ENCODE measurements at regions not wholly inside any gene's neighbourhood (a gene's known extent, or its start where the extent isn't known, plus 50 kb on each side); places are given as distances from the start of the nearest gene placed in this dataset.

DNA sequence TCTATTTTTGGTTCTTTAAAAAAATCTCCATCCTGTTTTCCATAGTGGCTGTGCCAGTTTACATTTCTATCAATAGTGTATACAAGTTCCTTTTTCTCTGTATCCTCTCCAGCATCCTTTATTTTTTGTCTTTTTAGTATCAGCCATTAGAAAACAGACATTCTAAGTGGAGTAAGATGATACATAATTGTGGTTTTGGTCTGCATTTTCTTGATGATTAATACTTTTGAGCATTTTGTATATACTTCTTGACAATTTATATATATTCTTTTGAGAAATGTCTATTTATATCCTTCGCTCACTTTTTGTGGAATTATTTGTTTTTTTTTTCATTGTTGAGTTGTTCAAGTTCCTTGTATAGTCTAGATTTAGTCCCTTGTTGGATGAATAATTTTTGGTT, 382.2 kb upstream of the SPOCK3 start:
- Histone ChIP-seq H2AFZ (replicated peaks) (no peak overlapping the region), H3K27ac (no peak overlapping the region), H3K9ac (no peak overlapping the region), H3K4me1 (no peaks in the 10 kb centered on the region), H3K36me3 (no peaks in the 10 kb centered on the region), H3K9me3 (ENCODE audit: low read depth) (no peaks in the 10 kb centered on the region), H4K20me1 (ENCODE audit: low read depth) (no peaks in the 10 kb centered on the region), H3K4me3 (no peak overlapping the region), H3F3A (ENCODE audit: low read depth) (no peaks in the 10 kb centered on the region), H3K27me3 (no peaks in the 10 kb centered on the region), H3K4me2 (no peak overlapping the region), H3K79me2 (ENCODE audit: low read depth) (no peaks in the 10 kb centered on the region)
- no peak overlapping the region for H3K4me3 Mint-ChIP-seq
- H3K4me1 Mint-ChIP-seq = no peaks in the 10 kb centered on the region
- TF ChIP-seq, protein P1, sequence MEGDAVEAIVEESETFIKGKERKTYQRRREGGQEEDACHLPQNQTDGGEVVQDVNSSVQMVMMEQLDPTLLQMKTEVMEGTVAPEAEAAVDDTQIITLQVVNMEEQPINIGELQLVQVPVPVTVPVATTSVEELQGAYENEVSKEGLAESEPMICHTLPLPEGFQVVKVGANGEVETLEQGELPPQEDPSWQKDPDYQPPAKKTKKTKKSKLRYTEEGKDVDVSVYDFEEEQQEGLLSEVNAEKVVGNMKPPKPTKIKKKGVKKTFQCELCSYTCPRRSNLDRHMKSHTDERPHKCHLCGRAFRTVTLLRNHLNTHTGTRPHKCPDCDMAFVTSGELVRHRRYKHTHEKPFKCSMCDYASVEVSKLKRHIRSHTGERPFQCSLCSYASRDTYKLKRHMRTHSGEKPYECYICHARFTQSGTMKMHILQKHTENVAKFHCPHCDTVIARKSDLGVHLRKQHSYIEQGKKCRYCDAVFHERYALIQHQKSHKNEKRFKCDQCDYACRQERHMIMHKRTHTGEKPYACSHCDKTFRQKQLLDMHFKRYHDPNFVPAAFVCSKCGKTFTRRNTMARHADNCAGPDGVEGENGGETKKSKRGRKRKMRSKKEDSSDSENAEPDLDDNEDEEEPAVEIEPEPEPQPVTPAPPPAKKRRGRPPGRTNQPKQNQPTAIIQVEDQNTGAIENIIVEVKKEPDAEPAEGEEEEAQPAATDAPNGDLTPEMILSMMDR (IDR thresholded peaks at IDR 0.05) = no peak
- TF ChIP-seq EZH2phosphoT487 (IDR thresholded peaks at IDR 0.05) (no peak), EZH2 (IDR thresholded peaks at IDR 0.05) (no peak)
- peaks cover 2% of the 10 kb centered on the region for H3K27me3 Mint-ChIP-seq (ENCODE audit: insufficient read depth, low read depth)
- H3K36me3 Mint-ChIP-seq = no peaks in the 10 kb centered on the region
- no peak overlapping the region for H3K27ac Mint-ChIP-seq
- DNase-seq (ENCODE audit: low spot score) = no peak
- no peaks in the 10 kb centered on the region for H3K9me3 Mint-ChIP-seq

DNA sequence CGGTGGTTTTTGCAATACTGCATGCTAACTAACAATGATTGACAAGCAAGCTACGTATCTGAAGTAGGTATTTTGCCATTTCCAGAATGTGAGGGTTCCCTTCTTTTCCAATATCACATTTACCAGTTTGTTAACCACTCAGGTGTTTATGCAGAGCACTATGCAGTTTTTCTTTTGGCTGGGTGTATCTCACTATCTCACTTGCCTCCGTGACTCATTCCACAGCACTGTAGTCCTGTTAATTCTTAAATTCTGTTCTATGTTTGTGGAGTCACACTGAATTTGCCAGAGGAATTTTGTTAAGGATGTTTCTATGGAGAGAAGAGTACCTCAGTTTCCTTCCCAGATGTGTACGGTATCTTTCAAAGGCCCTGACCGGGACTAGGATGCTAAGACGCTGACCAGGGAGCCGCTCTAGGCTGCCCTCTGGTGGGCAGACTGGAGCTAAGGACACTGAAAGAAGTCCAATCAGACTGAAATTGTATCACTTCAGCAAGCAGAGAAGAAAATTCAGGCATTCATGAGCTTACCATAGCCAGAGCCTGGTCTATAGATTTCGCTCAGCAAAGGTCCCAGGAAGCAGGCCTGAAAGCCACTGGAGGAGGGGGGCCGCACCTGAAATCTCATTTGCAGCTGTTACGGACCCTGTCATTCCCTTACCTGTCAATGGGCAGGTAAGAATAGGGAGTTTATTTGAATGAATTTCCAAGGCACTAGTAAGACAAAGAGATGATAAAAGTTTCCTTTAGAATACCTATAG, 388.4 kb upstream of the SPOCK3 start:
- H2AFZ ChIP-seq (replicated peaks) = peak overlapping the region; percentile 39
- no peaks in the 10 kb centered on the region for H3K9me3 ChIP-seq (ENCODE audit: low read depth)
- no peak overlapping the region for H3K9ac ChIP-seq

DNA sequence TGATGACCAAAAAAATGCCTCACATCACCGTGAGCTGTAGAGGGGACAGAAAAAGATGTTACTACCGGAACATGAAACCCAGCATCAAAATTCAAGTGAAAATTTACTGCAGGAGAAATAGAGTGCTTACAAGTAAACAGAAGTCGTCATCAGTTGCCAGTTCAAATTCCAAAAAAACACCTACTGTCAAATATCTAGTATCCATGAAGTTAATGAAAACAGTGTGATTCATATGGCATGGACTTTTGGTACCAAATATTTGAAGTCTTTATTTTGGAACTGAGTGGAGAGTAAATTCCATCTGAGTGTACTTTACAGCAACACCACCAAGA, 388.9 kb upstream of the SPOCK3 start:
- Mint-ChIP-seq H3K36me3 (no peaks in the 10 kb centered on the region), H3K9me3 (no peaks in the 10 kb centered on the region), H3K4me1 (no peaks in the 10 kb centered on the region), H3K27ac (no peak overlapping the region), H3K4me3 (no peak overlapping the region), H3K27me3 (ENCODE audit: insufficient read depth, low read depth) (peaks cover 2% of the 10 kb centered on the region)
- Histone ChIP-seq H3K4me1 (no peaks in the 10 kb centered on the region), H3K4me2 (no peak overlapping the region), H3K79me2 (ENCODE audit: low read depth) (no peaks in the 10 kb centered on the region), H3K27ac (no peak overlapping the region), H3K9me3 (ENCODE audit: low read depth) (no peaks in the 10 kb centered on the region), H3K9ac (no peak overlapping the region), H3K27me3 (no peaks in the 10 kb centered on the region), H3F3A (ENCODE audit: low read depth) (no peaks in the 10 kb centered on the region), H3K4me3 (no peak overlapping the region), H2AFZ (replicated peaks) (no peak overlapping the region), H3K36me3 (no peaks in the 10 kb centered on the region), H4K20me1 (ENCODE audit: low read depth) (no peaks in the 10 kb centered on the region)
- TF ChIP-seq, protein P1 (IDR thresholded peaks at IDR 0.05) = no peak
- no peak for TF ChIP-seq EZH2phosphoT487 (IDR thresholded peaks at IDR 0.05)
- no peak for TF ChIP-seq EZH2 (IDR thresholded peaks at IDR 0.05)
- DNase-seq (ENCODE audit: low spot score) = no peak

More for the DNA sequence above, 388.4 kb upstream of the SPOCK3 start:
- no peaks in the 10 kb centered on the region for H3K4me1 ChIP-seq
- Mint-ChIP-seq H3K4me1 (no peaks in the 10 kb centered on the region), H3K36me3 (no peaks in the 10 kb centered on the region), H3K27me3 (ENCODE audit: insufficient read depth, low read depth) (peaks cover 2% of the 10 kb centered on the region), H3K9me3 (no peaks in the 10 kb centered on the region), H3K4me3 (no peak overlapping the region), H3K27ac (no peak overlapping the region)
- H3F3A ChIP-seq (ENCODE audit: low read depth) = no peaks in the 10 kb centered on the region
- H3K27ac ChIP-seq = no peak overlapping the region
- TF ChIP-seq EZH2phosphoT487 (IDR thresholded peaks at IDR 0.05) = no peak
- no peak for TF ChIP-seq EZH2 (IDR thresholded peaks at IDR 0.05)
- TF ChIP-seq, protein P1 (IDR thresholded peaks at IDR 0.05) = peak; percentile 87
- H3K4me3 ChIP-seq = no peak overlapping the region
- H3K27me3 ChIP-seq = no peaks in the 10 kb centered on the region
- no peaks in the 10 kb centered on the region for H4K20me1 ChIP-seq (ENCODE audit: low read depth)
- no peaks in the 10 kb centered on the region for H3K79me2 ChIP-seq (ENCODE audit: low read depth)
- H3K36me3 ChIP-seq = no peaks in the 10 kb centered on the region
- DNase-seq (ENCODE audit: low spot score) = peak; percentile 81
- no peak overlapping the region for H3K4me2 ChIP-seq

Measured in neural progenitor cell (in vitro differentiated cells).